Erythroblast (primary cell): ENCODE measurements at regions not wholly inside any gene's neighbourhood (a gene's known extent, or its start where the extent isn't known, plus 50 kb on each side); places are given as distances from the start of the nearest gene placed in this dataset.

Experiments used
- GATA1 ChIP-seq: IDR thresholded peaks from 2 replicates; pipeline ENCODE4 v1.6.1; 2011; ENCODE audit warnings: low read depth, mild to moderate bottlenecking, control low read depth, low read length, moderate library complexity
- POLR2A ChIP-seq: IDR thresholded peaks from 2 replicates; pipeline ENCODE4 v1.6.1; 2011; ENCODE audit warnings: mild to moderate bottlenecking, low read length

- TF ChIP-seq POLR2A (no peak), GATA1 (no peak)
These were observed 141.6 kb downstream of the EMX2 start for GRCh38 chr10:117684046-117684610.
